ENCODE measurements at regions not wholly inside any gene's neighbourhood (a gene's known extent, or its start where the extent isn't known, plus 50 kb on each side); places are given as distances from the start of the nearest gene placed in this dataset.

DNA sequence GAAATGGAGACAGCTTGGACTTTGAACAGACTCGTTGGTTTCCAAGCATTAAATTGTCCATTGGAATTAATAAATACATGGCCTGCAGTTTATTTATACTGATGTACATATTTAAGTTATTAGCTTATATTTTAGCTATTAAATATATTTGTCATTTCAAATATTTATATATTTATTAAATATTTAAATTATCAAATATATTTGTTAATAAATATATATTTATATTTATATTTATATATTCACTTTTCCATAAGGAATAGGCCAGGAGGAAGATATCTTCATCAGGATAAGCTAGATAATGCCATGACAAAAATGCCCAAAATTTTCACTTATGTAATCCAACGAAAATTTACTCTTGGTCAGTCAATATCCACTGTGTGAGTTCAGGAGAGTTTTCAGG lies 229.9 kb downstream of the ZNF608 start (continued):
- TF ChIP-seq REPIN1 (tag by site-specific recombination; IDR thresholded peaks at IDR 0.05; ENCODE audit: low read depth) (no peak), ZNF701 (tag by site-specific recombination; IDR thresholded peaks at IDR 0.05) (no peak), YY2 (tag by site-specific recombination; IDR thresholded peaks at IDR 0.05) (no peak), ZNF792 (tag by site-specific recombination; IDR thresholded peaks at IDR 0.05) (no peak), ZNF555 (tag by site-specific recombination; conservative IDR thresholded peaks at IDR 0.05) (no peak)
- TF ChIP-seq, protein P1, sequence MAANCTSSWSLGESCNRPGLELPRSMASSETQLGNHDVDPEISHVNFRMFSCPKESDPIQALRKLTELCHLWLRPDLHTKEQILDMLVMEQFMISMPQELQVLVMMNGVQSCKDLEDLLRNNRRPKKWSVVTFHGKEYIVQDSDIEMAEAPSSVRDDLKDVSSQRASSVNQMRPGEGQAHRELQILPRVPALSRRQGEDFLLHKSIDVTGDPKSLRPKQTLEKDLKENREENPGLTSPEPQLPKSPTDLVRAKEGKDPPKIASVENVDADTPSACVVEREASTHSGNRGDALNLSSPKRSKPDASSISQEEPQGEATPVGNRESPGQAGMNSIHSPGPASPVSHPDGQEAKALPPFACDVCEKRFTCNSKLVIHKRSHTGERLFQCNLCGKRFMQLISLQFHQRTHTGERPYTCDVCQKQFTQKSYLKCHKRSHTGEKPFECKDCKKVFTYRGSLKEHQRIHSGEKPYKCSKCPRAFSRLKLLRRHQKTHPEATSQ (tag by site-specific recombination; IDR thresholded peaks at IDR 0.05), result no peak
- TF ChIP-seq, protein P2, sequence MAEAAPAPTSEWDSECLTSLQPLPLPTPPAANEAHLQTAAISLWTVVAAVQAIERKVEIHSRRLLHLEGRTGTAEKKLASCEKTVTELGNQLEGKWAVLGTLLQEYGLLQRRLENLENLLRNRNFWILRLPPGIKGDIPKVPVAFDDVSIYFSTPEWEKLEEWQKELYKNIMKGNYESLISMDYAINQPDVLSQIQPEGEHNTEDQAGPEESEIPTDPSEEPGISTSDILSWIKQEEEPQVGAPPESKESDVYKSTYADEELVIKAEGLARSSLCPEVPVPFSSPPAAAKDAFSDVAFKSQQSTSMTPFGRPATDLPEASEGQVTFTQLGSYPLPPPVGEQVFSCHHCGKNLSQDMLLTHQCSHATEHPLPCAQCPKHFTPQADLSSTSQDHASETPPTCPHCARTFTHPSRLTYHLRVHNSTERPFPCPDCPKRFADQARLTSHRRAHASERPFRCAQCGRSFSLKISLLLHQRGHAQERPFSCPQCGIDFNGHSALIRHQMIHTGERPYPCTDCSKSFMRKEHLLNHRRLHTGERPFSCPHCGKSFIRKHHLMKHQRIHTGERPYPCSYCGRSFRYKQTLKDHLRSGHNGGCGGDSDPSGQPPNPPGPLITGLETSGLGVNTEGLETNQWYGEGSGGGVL (tag by site-specific recombination; IDR thresholded peaks at IDR 0.05), result no peak

GRCh38 chr5:124515497-124516245 lies 230.8 kb downstream of the ZNF608 start:
- Histone ChIP-seq H3K27ac (ENCODE audit: extremely low read depth, low read depth, low read length) (no peak overlapping the region), H3K4me1 (ENCODE audit: control insufficient read depth, insufficient read depth, low read length) (peaks cover 3% of the 10 kb centered on the region), H3K36me3 (ENCODE audit: control insufficient read depth in 2 of 2, insufficient read depth in 1 of 2, low read length in 2 of 2) (no peaks in the 10 kb centered on the region), H3K4me3 (ENCODE audit: low read depth, low read length) (no peak overlapping the region), H3K9me3 (ENCODE audit: control insufficient read depth, insufficient read depth, low read depth, low read length) (no peaks in the 10 kb centered on the region; the same call in 1 of the 2 replicates)
- TF ChIP-seq CTCF (tag by site-specific recombination; IDR thresholded peaks at IDR 0.05) (no peak), SCRT1 (tag by site-specific recombination; IDR thresholded peaks at IDR 0.05; ENCODE audit: borderline replicate concordance) (no peak)
- ChIA-PET CTCF (no interaction called here), POLR2A (interaction anchor here (0.5 kb wide), 1 partner anchor 26 kb away, joined by 3 read pairs; no protein-coding TSS in a partner anchor)

DNA sequence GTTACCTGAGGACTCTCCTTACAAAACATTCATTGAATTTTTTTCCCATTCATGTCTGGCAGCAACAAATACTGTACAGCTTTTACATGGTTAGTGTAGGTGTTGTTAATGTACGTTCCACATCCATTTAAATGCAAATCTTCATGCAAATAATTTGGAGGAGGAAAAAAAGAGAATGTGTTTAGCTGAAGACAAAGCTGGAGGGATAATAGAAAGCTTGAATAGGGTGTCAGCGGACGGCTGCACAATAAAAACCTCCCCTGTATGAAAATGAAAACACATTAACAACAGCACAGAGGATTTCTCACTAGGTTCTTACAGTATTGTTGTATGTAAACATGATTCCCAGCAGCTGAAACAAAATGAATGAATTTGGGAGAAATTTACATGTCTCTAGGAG lies 231.5 kb downstream of the ZNF608 start:
- Histone ChIP-seq H3K36me3 (ENCODE audit: control insufficient read depth in 2 of 2, insufficient read depth in 1 of 2, low read length in 2 of 2) (no peaks in the 10 kb centered on the region), H3K4me3 (ENCODE audit: low read depth, low read length) (no peak overlapping the region), H3K4me1 (ENCODE audit: control insufficient read depth, insufficient read depth, low read length) (peaks cover 3% of the 10 kb centered on the region), H3K27ac (ENCODE audit: extremely low read depth, low read depth, low read length) (no peak overlapping the region), H3K9me3 (ENCODE audit: control insufficient read depth, insufficient read depth, low read depth, low read length) (no peaks in the 10 kb centered on the region; the same call in 1 of the 2 replicates)
- TF ChIP-seq ZNF292 (tag by site-specific recombination; IDR thresholded peaks at IDR 0.05; ENCODE audit: borderline replicate concordance, low read depth) (no peak), KLF16 (tag by site-specific recombination; IDR thresholded peaks at IDR 0.05) (no peak), ZNF423 (tag by site-specific recombination; IDR thresholded peaks at IDR 0.05) (no peak), ZNF610 (tag by site-specific recombination; IDR thresholded peaks at IDR 0.05; ENCODE audit: borderline replicate concordance) (no peak), GFI1B (tag by site-specific recombination; IDR thresholded peaks at IDR 0.05) (no peak), ZNF335 (tag by site-specific recombination; conservative IDR thresholded peaks at IDR 0.05) (no peak), ZFP69B (tag by site-specific recombination; IDR thresholded peaks at IDR 0.05) (no peak), ZNF146 (tag by site-specific recombination; IDR thresholded peaks at IDR 0.05) (no peak)
- TF ChIP-seq, protein P3, sequence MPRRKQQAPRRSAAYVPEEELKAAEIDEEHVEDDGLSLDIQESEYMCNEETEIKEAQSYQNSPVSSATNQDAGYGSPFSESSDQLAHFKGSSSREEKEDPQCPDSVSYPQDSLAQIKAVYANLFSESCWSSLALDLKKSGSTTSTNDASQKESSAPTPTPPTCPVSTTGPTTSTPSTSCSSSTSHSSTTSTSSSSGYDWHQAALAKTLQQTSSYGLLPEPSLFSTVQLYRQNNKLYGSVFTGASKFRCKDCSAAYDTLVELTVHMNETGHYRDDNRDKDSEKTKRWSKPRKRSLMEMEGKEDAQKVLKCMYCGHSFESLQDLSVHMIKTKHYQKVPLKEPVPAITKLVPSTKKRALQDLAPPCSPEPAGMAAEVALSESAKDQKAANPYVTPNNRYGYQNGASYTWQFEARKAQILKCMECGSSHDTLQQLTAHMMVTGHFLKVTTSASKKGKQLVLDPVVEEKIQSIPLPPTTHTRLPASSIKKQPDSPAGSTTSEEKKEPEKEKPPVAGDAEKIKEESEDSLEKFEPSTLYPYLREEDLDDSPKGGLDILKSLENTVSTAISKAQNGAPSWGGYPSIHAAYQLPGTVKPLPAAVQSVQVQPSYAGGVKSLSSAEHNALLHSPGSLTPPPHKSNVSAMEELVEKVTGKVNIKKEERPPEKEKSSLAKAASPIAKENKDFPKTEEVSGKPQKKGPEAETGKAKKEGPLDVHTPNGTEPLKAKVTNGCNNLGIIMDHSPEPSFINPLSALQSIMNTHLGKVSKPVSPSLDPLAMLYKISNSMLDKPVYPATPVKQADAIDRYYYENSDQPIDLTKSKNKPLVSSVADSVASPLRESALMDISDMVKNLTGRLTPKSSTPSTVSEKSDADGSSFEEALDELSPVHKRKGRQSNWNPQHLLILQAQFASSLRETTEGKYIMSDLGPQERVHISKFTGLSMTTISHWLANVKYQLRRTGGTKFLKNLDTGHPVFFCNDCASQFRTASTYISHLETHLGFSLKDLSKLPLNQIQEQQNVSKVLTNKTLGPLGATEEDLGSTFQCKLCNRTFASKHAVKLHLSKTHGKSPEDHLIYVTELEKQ (tag by site-specific recombination; IDR thresholded peaks at IDR 0.05; ENCODE audit: borderline replicate concordance), result no peak
- POLR2A ChIA-PET, result no interaction called here
- CTCF ChIA-PET, result no interaction called here

Measured in HEK293 (cell line).